Caco-2 (cell line): ENCODE measurements at regions not wholly inside any gene's neighbourhood (a gene's known extent, or its start where the extent isn't known, plus 50 kb on each side); places are given as distances from the start of the nearest gene placed in this dataset.

Experiments used
- BruUV-seq: library from RNA; stranded (reverse); fragments of 400-500 nt; replicated peaks from 2 replicates; lab custom pipeline; 2021; lab: Mats Ljungman, UMichigan
- CTCF ChIA-PET: fragments of 300-600 bp; sonication (Branson Sonifier 250); formaldehyde crosslinking; loops from one replicate; lab custom pipeline; 2022; ENCODE audit warnings: antibody characterized with exemption; lab: Charles Lee
- POLR2A ChIA-PET: fragments of 300-600 bp; sonication (Branson Sonifier 250); formaldehyde crosslinking; loops from one replicate; lab custom pipeline; 2022; ENCODE audit warnings: antibody characterized with exemption; lab: Charles Lee
- DNase-seq, 2 experiments: peaks; one replicate each; pipeline versions ENCODE4 v3.0.0 to v3.0.0-alpha.2; 2020 to 2022
- H3K27me3 ChIP-seq: replicated peaks from 2 replicates; pipeline ENCODE4 v1.6.0; 2011; ENCODE audit warnings: low read length; ENCODE audit not compliant: control insufficient read depth, insufficient read depth
- H3K36me3 ChIP-seq: 2 replicates; pipeline ENCODE4 v1.5.1; 2011; ENCODE audit warnings: low read length; ENCODE audit not compliant: control insufficient read depth, insufficient read depth
- H3K4me1 ChIP-seq: fragments of 250-450 bp; sonication (Bioruptor Pico); 2 replicates; pipeline ENCODE4 v1.5.1; 2020; ENCODE audit warnings: mild to moderate bottlenecking
- H3K4me3 ChIP-seq: 2 replicates; pipeline ENCODE4 v1.5.1; 2011; ENCODE audit warnings: low read depth, mild to moderate bottlenecking, control low read depth, low read length
- H3K9me3 ChIP-seq: fragments of 250-450 bp; sonication (Bioruptor Pico); 2 replicates; pipeline ENCODE4 v1.5.1; 2020; ENCODE audit warnings: mild to moderate bottlenecking, moderate library complexity
- H3K27ac Mint-ChIP-seq: one replicate; pipeline ENCODE4 v1.8.0; 2022; ENCODE audit warnings: mixed read lengths; ENCODE audit not compliant: unreplicated experiment
- H3K27me3 Mint-ChIP-seq: one replicate; pipeline ENCODE4 v1.8.0; 2022; ENCODE audit warnings: mixed read lengths; ENCODE audit not compliant: insufficient read depth, unreplicated experiment
- H3K36me3 Mint-ChIP-seq: one replicate; pipeline ENCODE4 v1.8.0; 2022; ENCODE audit warnings: mild to moderate bottlenecking, mixed read lengths; ENCODE audit not compliant: insufficient read depth, unreplicated experiment
- H3K4me1 Mint-ChIP-seq: one replicate; pipeline ENCODE4 v1.8.0; 2022; ENCODE audit warnings: low read depth, mixed read lengths; ENCODE audit not compliant: unreplicated experiment
- H3K4me3 Mint-ChIP-seq: one replicate; pipeline ENCODE4 v1.8.0; 2022; ENCODE audit warnings: mild to moderate bottlenecking, moderate library complexity, mixed read lengths; ENCODE audit not compliant: unreplicated experiment
- H3K9me3 Mint-ChIP-seq: one replicate; pipeline ENCODE4 v1.8.0; 2022; ENCODE audit warnings: mixed read lengths; ENCODE audit not compliant: unreplicated experiment
- CTCF ChIP-seq, 2 experiments: fragments of 200-600 bp in 1 of 2; IDR thresholded peaks; 1 replicate in 1 of 2; 2 replicates in 1 of 2; pipeline versions ENCODE4 v1.5.1 to v1.8.0; 2011 to 2022; ENCODE audit warnings: antibody characterized with exemption in 1 of 2, control low read depth in 1 of 2, inconsistent platforms in 1 of 2, low read depth in 1 of 2, low read length in 1 of 2, mild to moderate bottlenecking in 1 of 2, moderate library complexity in 1 of 2; ENCODE audit not compliant: insufficient read depth in 1 of 2, severe bottlenecking in 1 of 2, unreplicated experiment in 1 of 2
- intact Hi-C: fragments of 100-400 bp; cut with micrococcal nuclease; formaldehyde crosslinking; loops from one replicate; pipeline ENCODE4 v1.10.0; 2022; ENCODE audit not compliant: unreplicated experiment

GRCh38 chr1:58926152-58926551 is 142.3 kb upstream of the JUN start:
- ChIA-PET CTCF (no interaction called here), POLR2A (no interaction called here)
- no peak for DNase-seq
- no peaks in the 10 kb centered on the region for H3K9me3 ChIP-seq
- H3K36me3 ChIP-seq, result no peaks in the 10 kb centered on the region
- intact Hi-C loops, result no loop called here
- H3K4me3 ChIP-seq, result no peak overlapping the region
- BruUV-seq, result no TSS peak
- H3K4me1 ChIP-seq, result peaks cover 37% of the 10 kb centered on the region
- Mint-ChIP-seq H3K27me3 (no peaks in the 10 kb centered on the region), H3K4me1 (peaks cover 35% of the 10 kb centered on the region), H3K27ac (no peak overlapping the region), H3K9me3 (peaks cover 9% of the 10 kb centered on the region), H3K36me3 (no peaks in the 10 kb centered on the region), H3K4me3 (no peak overlapping the region)
- no peaks in the 10 kb centered on the region for H3K27me3 ChIP-seq
- TF ChIP-seq CTCF (IDR thresholded peaks at IDR 0.05; ENCODE audit: insufficient read depth in 1 of 2, low read depth in 1 of 2, low read length in 1 of 2, severe bottlenecking in 1 of 2, unreplicated experiment in 1 of 2), result no peak

GRCh38 chr1:58927041-58927721 is 143.3 kb upstream of the JUN start:
- ChIA-PET POLR2A (no interaction called here), CTCF (no interaction called here)
- H3K4me1 Mint-ChIP-seq, result peaks cover 35% of the 10 kb centered on the region
- peak overlapping the region; percentile 60 for H3K27ac Mint-ChIP-seq
- TF ChIP-seq CTCF (IDR thresholded peaks at IDR 0.05; ENCODE audit: insufficient read depth in 1 of 2, low read depth in 1 of 2, low read length in 1 of 2, severe bottlenecking in 1 of 2, unreplicated experiment in 1 of 2), result no peak
- no peaks in the 10 kb centered on the region for H3K27me3 Mint-ChIP-seq
- no TSS peak for BruUV-seq
- no peaks in the 10 kb centered on the region for H3K36me3 Mint-ChIP-seq
- intact Hi-C loops, result no loop called here
- Histone ChIP-seq H3K4me3 (no peak overlapping the region), H3K4me1 (peaks cover 37% of the 10 kb centered on the region), H3K9me3 (no peaks in the 10 kb centered on the region), H3K27me3 (no peaks in the 10 kb centered on the region), H3K36me3 (no peaks in the 10 kb centered on the region)
- H3K9me3 Mint-ChIP-seq, result peaks cover 9% of the 10 kb centered on the region
- no peak for DNase-seq
- no peak overlapping the region for H3K4me3 Mint-ChIP-seq

- CTCF ChIA-PET, result no interaction called here
Measured at GRCh38 chr1:58927722-58928085, 143.9 kb upstream of the JUN start.

More at GRCh38 chr1:58927722-58928085, 143.9 kb upstream of the JUN start:
- TF ChIP-seq CTCF (IDR thresholded peaks at IDR 0.05; ENCODE audit: insufficient read depth in 1 of 2, low read depth in 1 of 2, low read length in 1 of 2, severe bottlenecking in 1 of 2, unreplicated experiment in 1 of 2), result no peak
- Mint-ChIP-seq H3K27me3 (no peaks in the 10 kb centered on the region), H3K9me3 (peaks cover 9% of the 10 kb centered on the region), H3K4me1 (peaks cover 35% of the 10 kb centered on the region), H3K27ac (peak overlapping the region; percentile 60), H3K36me3 (no peaks in the 10 kb centered on the region), H3K4me3 (no peak overlapping the region)
- no TSS peak for BruUV-seq
- Histone ChIP-seq H3K36me3 (no peaks in the 10 kb centered on the region), H3K4me1 (peaks cover 37% of the 10 kb centered on the region), H3K27me3 (no peaks in the 10 kb centered on the region), H3K9me3 (no peaks in the 10 kb centered on the region), H3K4me3 (no peak overlapping the region)
- intact Hi-C loops, result no loop called here
- no peak for DNase-seq
- POLR2A ChIA-PET, result no interaction called here
